HG02623 (cell line): ENCODE measurements at regions not wholly inside any gene's neighbourhood (a gene's known extent, or its start where the extent isn't known, plus 50 kb on each side); places are given as distances from the start of the nearest gene placed in this dataset.

ENCODE experiments used
- ATAC-seq: cut with Tn5 transposase; IDR thresholded peaks from one replicate; pipeline ENCODE4 v1.9.1; 2021; ENCODE audit warnings: moderate library complexity; ENCODE audit not compliant: unreplicated experiment

DNA sequence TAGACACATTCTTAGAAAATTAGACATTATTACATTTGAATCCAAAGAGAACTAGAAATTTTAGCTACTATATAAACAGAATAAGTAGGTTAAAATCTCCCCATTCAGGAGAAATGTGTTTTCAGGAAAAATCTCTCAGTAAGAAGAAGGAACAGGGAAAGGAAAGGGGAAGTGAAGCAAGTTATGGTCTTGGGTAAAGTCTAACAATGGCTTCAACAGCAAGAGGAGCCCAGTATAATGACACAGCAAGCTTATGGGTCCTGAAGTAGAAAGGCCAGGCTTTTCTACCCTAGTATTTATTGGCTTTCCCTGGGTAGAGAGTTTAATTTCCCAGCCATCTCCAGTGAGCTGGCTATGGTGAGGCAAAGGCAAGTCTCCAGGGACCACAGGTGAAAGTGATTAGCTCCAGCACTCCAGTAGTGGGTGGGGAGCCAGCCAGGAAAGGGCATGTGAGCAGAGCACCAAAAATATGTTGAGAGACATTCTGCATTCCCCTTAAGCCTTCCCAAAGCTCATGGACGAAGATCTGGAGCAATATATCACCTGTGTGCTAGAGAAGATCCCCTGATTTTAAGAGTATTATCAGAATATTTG is 981.7 kb downstream of the NR2F1-AS1 start:
- no peak for ATAC-seq

DNA sequence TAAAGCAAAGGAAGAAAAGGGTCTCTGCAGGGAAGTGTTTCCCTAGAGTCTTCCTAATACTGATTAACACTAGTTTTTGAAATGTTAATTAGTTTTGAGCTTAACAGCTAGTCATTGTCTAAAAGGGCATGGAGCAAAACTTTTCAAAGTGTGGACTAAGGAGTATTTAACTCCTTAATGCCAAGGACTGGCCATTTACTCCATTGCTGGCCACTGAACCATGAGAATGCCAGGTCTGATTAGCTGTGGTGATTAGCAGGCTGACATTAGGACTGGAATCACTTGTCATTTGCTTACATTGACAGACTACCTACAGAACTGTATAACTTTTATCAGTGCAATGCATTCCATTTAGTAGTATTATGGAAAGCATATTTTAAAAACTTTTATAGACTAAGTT is 987.0 kb downstream of the NR2F1-AS1 start:
- ATAC-seq: no peak

DNA sequence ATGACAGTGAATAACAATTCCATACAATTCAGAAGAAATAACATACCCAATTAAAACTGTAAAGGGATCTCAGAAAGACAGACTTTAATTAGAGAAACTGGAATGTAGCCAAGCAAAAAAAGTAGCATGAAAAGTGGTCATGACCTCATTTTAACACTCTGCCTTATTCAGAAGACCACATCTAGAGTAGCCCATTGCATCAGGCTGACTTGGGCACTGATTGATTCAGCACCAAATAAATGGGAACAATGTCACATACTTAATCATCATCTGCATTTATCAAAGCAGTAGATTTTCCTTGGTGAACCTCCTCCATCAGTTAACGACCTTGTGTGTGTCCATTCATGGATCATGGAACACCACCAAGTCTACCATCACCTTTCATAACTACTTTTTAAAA is 992.1 kb downstream of the NR2F1-AS1 start:
- ATAC-seq: no peak

DNA sequence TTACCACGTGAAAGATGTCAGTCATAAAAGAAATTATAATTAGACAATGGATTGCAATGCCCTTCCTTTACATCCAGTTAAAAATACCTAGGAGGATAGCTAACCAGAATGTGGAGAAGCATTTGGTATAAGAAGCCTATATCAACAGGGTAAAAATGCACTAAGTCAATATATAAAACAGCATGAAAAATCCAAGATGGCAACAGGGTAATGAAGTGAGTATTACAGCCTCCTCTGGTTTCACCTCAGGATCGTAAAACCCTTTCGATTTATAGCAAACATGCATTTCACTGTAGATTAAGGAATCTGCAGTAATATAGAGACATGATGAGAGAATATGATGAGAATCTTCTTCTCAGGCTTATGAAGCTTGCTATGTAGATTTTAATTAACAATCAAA is 999.3 kb downstream of the NR2F1-AS1 start:
- no peak for ATAC-seq

DNA sequence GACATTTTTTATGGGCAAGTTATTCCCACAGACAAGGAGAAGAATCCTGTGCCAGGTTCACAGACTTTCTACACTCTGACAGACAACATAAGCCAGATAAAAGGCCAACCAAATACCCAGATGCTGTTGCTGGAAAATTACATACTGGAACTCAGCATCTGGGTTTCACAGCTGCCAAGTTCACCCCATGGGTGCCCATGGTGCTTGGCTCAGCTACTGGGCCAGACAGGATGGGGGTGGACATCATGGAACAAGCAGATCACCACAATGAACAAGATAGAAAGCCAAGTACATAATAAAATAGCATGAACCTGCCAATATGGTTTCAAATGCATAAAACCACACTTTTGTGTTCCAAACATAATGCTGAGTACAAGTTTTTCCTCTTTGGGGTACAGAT is 999.8 kb downstream of the NR2F1-AS1 start:
- ATAC-seq: no peak

DNA sequence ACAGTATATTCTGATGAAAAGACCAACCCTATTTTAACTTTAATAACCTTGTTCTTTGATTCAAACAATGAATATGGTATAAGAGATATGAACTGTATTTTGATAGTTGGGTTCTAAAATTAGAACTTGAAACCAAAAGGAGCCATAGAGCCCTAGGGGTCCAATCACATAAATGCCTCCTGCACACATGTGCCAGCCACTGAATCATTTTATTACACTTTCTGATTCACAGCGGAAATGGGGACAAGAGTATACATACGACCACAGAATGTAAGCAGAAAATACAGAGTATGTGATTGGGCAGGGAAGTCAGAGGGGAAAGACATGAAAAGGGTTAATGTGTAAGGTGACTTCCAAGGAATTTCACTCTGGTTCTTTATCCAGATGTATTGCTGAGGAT is 1000.2 kb downstream of the NR2F1-AS1 start:
- ATAC-seq: no peak

DNA sequence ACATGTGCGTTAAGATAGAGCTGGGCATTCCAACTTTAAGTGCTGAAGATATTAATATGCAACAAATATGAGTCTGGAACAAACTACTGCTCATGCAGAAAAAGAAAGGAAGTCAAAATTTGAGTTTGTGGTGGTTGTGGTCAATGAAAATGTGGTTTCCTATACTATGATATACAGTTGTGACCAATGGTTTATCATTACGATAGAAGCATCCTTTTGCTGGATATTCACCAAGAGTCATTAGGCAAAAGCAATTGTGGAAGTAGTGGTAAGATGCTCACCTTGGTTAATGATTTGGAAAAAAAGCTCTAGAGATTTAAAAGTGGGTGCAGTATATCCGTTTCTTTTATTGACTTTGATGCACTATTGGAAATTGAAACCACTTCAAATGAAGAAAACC is 1007.0 kb downstream of the NR2F1-AS1 start:
- ATAC-seq: no peak

DNA sequence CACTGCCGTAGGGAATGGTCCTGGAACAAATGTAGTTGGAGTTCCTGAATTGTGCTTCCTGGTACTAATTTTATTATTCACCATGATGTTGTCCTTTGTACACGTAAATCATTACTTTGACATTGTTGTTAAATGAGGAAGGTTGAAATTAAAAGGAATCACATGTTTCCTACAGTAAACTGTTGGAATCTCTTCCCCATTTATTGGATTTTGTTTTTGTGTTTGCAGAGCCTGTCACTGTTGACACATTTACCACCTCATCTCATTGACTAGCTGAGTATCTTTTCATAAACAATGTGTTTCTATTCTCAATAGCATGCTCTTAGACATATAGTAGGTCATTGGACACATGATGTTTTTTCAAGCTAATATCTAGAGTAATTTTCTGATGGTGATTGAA is 1012.5 kb downstream of the NR2F1-AS1 start:
- ATAC-seq: no peak

DNA sequence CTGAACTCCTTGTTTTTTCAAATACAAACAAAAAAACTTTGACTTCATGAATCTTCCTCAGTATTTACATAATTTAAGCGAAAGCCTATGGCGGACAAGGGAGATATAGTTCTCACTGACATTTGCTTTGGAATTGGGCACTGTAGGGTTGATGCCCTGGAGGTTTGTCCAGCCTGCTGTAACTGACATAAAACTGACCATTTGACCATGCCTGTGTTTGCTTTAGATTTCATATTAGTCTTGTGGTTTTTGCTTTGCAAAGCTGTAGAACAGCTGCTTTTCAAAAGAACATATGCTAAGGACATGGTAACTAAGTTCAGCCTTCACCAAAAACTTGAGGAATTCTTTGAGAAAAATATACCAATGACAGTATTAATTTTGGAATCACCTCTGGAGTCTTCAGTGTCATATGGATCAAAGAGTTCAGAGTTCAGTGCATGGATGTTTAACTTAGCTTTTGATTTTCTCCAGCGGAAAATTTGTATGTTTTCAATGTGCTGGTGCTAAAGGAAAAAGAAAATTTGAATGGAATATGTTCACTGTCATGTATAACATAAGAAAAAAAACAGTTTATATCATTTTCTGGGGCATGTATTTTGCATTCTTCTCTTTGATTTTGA is 1013.1 kb downstream of the NR2F1-AS1 start:
- no peak for ATAC-seq

DNA sequence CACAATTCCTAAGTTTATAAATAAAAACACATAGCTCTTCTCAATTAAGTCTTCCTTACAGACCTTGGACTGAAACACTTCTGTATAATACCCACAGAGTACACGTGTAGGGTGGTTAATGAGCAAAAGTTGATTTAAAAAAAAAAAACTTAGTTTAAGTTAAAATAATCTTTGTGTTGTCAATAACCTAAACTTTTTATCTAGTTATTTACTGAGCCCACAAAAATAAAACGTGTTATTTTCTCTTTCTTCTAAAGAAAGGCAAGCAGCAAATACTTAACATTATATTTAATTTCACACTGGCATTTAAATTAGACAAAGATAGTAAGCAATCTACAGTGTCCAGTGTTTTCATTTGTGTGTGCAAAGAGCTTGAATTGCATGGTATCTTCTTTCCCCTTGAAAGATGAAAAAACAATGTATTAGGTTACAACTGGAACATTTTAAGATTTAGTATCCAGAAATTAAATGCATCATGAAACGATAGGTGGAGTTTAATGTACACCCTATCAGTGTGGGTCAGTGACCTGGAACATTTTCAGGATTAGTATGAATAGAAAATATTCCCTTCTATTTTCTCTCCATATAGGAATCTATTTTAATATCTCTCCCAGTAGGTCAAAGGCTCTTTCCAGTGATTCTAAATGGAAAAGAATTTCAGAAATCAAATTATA is 1014.8 kb downstream of the NR2F1-AS1 start:
- ATAC-seq: no peak

DNA sequence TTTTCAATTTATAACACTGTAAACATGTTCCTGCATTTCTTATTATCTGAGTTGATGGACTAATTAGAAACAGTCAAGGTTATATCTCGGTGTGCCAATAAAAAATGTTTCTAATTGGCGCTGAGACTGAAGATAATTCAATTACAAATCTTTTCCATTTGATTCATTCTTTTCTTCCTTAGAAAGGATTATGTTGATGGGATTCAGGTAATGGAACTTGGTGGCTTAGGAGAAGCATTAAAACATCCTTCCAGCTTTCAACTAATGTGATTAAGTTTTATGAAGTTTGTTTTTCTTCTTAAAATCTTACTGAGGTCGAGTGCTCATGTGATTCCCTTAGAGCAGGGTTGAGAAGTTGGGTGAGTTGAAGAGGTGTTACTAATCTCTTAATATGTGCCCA is 1015.3 kb downstream of the NR2F1-AS1 start:
- no peak for ATAC-seq

DNA sequence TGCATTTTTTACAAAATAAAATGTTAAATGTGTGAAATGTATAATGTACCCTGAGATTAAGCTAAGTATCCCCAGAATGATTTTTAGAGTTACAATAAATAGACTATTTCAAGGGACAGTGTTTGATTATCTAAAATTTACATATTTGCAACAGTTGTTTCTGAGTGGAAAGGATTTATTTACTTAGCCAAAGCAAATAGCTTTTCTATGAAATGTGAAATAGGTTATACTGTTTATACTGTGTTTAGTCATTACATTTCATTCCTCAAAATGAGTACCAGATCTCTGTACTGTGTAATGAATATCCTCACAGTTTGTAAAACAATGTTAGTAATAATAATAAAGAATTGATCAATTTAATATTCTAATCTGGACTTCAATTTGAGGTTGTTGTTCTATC is 1019.0 kb downstream of the NR2F1-AS1 start:
- ATAC-seq: no peak

DNA sequence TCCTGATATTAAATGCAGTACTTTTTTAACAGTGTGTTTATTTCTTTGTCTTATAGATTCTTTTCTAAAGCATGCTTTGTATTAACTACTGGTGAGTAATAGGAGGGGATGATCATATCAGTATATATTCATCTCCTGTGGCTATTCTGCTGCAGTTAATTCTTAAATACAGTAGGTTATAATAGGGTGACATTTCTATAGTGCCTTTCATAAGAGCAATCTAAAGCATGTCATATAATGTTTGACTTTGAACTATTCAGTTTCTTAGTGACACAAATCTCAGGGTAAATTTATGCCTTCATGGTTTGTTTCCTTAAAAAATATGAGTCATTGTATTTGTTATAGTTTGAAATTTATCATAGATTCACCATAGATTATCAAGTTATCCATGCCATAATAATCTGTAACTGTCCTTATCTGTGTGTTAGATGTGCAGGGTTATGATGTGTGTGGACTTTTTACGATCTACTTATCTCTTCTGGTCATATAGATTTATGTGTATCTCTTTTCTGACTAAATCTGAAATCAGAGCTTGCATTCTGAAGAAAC is 1019.5 kb downstream of the NR2F1-AS1 start:
- no peak for ATAC-seq

DNA sequence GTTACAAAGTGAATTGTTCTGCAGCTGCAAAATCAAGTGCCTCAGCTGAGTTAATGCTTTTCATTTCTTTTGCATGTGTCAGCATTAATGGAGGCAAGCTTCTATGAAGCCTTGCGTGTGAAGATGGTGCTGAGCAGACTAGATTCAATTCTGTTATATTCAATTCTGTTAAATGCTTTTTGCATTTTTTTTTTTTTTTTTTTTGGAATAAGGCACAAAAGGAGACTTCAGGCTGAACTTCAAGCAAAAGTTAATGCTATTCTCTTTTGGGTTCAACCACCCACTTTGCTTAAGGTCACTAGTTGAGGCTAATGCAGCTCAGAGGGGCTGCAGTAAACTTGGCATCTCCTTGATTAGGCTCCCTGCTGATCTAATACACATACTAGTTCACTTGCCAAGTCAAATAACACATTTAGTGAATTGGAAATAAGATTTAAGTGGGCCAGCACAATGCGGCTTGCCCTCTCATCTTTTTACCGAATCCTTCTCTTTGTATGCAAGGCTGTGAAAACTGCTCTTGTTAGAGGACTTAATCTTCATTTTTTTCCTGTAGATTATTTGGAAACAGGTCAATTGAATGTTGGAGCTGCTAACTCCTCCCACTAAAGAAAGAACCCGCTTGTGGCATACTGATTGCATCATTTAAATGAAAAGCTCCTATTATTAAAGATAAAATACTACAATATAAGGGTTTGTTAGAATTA is 1020.2 kb downstream of the NR2F1-AS1 start:
- ATAC-seq: no peak

DNA sequence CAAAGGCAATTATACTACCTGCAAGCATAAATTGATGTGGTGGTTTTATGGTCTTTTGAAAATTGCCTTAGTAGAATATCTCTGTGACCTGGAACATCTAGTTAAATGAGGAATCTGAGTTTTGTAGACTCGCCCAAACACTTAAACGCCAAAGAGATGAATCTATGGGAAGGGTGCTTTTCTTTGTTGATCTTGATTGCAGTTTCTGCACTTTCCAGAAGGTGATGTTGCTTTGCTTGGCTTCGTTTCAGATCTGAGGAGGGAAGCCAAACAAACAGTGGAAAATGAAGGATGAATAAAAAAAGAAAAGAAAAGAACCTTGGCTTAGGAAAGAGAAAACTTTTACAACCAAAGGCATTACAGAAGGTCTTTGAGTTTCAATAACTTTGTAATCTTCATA is 1021.2 kb downstream of the NR2F1-AS1 start:
- ATAC-seq: no peak

DNA sequence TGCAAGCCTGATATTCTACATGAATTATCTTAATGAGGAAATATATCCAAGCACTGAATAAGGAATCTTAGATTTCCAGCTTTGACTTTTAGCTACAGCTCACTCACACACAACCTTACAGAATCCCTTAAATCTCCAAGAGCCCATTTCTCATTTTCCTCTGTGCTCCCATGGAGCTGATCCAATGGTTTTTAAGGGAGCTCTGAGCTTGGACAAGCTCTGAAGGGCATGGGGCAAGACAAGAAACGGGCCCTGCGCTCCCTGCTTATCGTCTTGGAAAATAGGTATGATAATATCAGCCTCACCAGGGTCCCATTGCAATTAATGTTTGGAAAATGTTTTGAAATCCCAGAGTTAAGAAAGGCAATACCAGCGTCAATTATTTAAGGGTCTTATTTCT is 1021.7 kb downstream of the NR2F1-AS1 start:
- no peak for ATAC-seq

DNA sequence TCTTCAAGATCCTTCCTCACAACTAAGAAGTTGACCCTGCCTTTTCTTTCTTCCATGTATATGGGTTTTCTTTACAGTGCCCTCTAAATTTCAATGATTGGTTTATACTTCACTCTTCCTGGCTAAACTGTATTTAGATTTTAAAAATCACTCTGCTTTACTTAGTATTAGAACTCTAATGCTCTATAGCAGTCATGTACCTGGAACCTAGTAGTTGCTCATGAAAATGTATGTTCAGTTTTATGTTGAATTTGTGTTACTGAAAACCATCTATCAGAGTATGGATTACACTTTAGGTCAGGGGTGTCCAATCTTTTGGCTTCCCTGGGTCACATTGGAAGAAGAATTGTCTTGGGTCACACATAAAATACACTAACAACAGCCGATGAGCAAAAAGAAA is 1024.3 kb downstream of the NR2F1-AS1 start:
- ATAC-seq: no peak

DNA sequence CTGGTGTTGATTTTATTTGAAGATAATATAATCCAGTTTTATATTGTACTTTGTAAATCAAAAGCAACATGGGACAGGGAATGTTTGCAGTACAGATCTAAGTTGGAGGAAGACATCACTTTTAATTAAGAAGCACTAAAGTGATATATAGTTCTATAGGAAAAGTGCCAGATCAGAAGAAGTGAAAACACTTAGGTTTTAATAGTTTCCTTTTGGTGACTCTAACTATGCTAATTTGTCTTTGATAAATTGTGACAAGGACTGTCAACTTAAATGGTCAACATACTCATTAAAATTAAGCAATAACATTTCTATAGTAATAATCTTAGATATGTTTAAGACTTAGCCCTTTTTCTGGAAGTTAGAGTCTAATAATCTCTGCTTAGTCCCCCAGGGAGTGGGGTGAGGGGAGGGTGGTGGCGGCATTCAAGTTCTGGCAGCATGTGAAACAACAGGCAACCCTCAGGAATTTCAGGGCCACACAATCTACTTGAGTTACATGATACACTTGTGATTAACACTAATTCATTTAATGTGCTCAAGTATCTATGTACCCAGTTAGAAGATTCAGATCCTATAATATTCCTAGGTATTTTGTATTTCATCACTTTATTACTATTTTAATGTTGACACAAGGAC is 1026.5 kb downstream of the NR2F1-AS1 start:
- no peak for ATAC-seq

DNA sequence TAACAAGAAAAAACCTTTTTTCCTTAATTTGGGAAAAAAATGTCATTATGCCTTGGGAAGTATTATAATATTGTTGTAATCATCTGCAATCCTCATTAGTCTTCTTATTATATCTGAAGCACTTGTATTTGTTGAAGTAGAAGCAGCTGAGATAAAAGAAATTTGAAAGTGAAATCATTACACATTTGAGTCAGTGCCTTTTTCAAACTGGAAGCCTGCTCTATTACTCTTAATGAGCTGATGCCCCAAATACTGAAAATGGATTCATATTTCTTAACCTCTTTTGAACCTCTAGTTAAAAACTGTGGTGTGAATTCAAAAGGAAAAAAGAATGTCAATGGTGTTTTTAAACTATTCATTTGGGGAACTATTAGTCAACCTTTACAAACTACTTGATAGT is 1027.7 kb downstream of the NR2F1-AS1 start:
- ATAC-seq: no peak

DNA sequence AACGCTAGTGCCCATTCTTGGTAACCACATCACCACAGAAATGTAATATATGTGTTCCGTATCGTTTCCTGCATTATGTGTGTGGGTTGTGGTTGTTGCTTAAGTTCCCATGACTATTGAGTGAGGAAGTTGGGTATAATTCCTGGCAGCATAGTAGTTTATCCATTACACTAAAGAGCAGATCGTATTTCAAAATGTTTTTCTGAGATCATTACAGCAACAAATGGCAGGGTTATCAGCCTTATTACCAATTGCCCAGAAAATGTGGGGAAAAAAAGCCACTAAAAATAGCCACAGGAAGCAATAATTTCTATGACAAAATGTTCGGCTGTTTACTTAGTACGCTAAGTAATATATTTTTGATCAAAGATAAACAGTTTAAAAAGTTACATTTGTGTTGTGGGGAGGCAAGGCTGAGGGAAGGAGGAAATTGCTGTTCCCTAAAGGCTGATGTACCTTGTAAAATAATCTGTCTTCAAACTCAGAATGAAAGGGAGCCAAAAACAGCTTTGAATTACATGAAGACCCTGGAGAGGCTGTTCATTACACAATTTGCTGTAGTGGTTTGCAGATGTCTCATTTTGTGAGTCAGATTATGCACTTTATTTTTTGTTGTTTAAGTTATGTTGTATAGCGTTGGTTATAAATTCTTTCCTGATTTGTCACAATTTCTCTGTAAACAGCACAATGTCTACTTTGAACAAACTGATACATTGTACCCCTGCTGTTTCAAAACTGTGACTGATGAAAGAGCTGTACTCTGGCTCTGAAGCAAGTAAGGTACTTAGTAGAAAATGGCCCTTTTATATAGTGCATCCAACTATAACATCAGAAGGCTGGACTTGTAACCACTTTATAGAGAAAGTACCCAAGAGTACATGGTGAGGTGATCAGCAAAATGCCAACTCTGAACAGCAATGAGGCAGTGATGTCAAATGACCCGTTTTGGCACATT is 1028.5 kb downstream of the NR2F1-AS1 start:
- no peak for ATAC-seq
